ENCODE measurements at regions not wholly inside any gene's neighbourhood (a gene's known extent, or its start where the extent isn't known, plus 50 kb on each side); places are given as distances from the start of the nearest gene placed in this dataset.

DNA sequence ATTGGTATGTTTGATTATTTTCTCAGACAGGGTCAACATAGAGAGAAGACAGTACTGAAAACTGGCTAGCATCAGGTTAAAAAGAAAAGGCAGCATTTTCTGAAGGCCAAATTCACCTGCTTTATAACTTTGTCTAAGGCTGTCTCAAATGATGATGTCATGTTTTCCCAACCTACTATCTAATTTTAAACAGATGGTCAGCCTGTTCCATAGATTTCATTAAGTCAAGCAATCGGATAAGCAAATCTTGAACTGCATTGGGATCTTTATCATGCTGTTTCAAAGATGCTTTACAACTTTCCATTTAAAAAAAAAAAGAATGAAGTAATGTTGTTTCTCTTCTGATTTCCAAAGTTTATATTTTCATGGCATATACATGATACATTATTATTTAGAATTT lies 56.3 kb upstream of the SPOPL start:
- no peak overlapping the region for H3K56ac ChIP-seq (ENCODE audit: insufficient read length, low read depth, low read length)

More for the DNA sequence above, 56.3 kb upstream of the SPOPL start:
- H3T11ph ChIP-seq (ENCODE audit: low read length): no peak overlapping the region
- no peak overlapping the region for H2BK12ac ChIP-seq (ENCODE audit: insufficient read length, low read depth, low read length)
- H3K4ac ChIP-seq (ENCODE audit: low read depth, low read length): no peak overlapping the region
- H2BK5ac ChIP-seq (ENCODE audit: insufficient read length, low read length): no peak overlapping the region
- H3K4me2 ChIP-seq (ENCODE audit: insufficient read depth, insufficient read length, low read length): no peak overlapping the region
- H4K8ac ChIP-seq (replicated peaks; ENCODE audit: insufficient read length, low read depth, low read length): no peak overlapping the region
- Mint-ChIP-seq H3K4me1 (peaks cover 6 to 13% of the 10 kb centered on the region in 2 experiments; a peak in 3 of 4 replicates), H3K27ac (no peak overlapping the region), H3K9me3 (no peaks in the 10 kb centered on the region), H3K4me3 (no peak overlapping the region), H3K27me3 (ENCODE audit: low read depth) (no peaks in the 10 kb centered on the region), H3K36me3 (ENCODE audit: insufficient read depth in 1 of 3, low read depth in 3 of 3) (no peaks in the 10 kb centered on the region)
- H3K9ac ChIP-seq (ENCODE audit: extremely low read depth, insufficient read length, low read length): no peak overlapping the region
- H3K4me1 ChIP-seq (ENCODE audit: insufficient read depth, low read length): no peaks in the 10 kb centered on the region; the same call in 1 of the 2 replicates
- no CpG with 5 or more reads among the region's 1 CpG for WGBS (ENCODE audit: extremely low coverage, insufficient read length, low lambda C conversion rate)
- H4K91ac ChIP-seq (ENCODE audit: insufficient read length, low read depth, low read length): no peak overlapping the region
- no peak overlapping the region for H2AFZ ChIP-seq (ENCODE audit: low read length)
- no peaks in the 10 kb centered on the region for H3K9me3 ChIP-seq (ENCODE audit: control insufficient read depth, low read depth, low read length)
- H3K14ac ChIP-seq (ENCODE audit: insufficient read depth, low read length): no peak overlapping the region
- no peak for DNase-seq
- no peak overlapping the region for H2BK120ac ChIP-seq (ENCODE audit: low read depth, low read length, poor library complexity, severe bottlenecking)
- H3K23me2 ChIP-seq (ENCODE audit: insufficient read length, low read depth, low read length, poor library complexity, severe bottlenecking): no peaks in the 10 kb centered on the region
- TF ChIP-seq, protein P1, sequence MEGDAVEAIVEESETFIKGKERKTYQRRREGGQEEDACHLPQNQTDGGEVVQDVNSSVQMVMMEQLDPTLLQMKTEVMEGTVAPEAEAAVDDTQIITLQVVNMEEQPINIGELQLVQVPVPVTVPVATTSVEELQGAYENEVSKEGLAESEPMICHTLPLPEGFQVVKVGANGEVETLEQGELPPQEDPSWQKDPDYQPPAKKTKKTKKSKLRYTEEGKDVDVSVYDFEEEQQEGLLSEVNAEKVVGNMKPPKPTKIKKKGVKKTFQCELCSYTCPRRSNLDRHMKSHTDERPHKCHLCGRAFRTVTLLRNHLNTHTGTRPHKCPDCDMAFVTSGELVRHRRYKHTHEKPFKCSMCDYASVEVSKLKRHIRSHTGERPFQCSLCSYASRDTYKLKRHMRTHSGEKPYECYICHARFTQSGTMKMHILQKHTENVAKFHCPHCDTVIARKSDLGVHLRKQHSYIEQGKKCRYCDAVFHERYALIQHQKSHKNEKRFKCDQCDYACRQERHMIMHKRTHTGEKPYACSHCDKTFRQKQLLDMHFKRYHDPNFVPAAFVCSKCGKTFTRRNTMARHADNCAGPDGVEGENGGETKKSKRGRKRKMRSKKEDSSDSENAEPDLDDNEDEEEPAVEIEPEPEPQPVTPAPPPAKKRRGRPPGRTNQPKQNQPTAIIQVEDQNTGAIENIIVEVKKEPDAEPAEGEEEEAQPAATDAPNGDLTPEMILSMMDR (conservative IDR thresholded peaks at IDR 0.05): no peak
- no peak overlapping the region for H3K23ac ChIP-seq (ENCODE audit: insufficient read length, low read depth, low read length)
- H3K79me1 ChIP-seq (ENCODE audit: insufficient read depth, low read depth, low read length, poor library complexity, severe bottlenecking): no peaks in the 10 kb centered on the region
- H3K79me2 ChIP-seq (ENCODE audit: insufficient read depth, low read length): no peaks in the 10 kb centered on the region
- H4K20me1 ChIP-seq (ENCODE audit: control insufficient read depth, insufficient read depth, insufficient read length): no peaks in the 10 kb centered on the region
- H2AK5ac ChIP-seq (ENCODE audit: insufficient read length, low read length): no peak overlapping the region
- no peak overlapping the region for H2BK20ac ChIP-seq (ENCODE audit: low read depth, low read length, poor library complexity, severe bottlenecking)
- H3K18ac ChIP-seq (ENCODE audit: insufficient read length, low read depth, low read length): no peak overlapping the region
- H3K27me3 ChIP-seq (ENCODE audit: insufficient read depth, low read length): no peaks in the 10 kb centered on the region
- H4K5ac ChIP-seq (ENCODE audit: insufficient read length, low read depth, low read length): no peak overlapping the region
- no peak overlapping the region for H3K27ac ChIP-seq (ENCODE audit: insufficient read length, low read depth, low read length)
- H2BK15ac ChIP-seq (ENCODE audit: low read depth, low read length): no peak overlapping the region

All from H9 (cell line).